Left ventricle myocardium inferior (tissue), 1 donor: ENCODE measurements at regions not wholly inside any gene's neighbourhood (a gene's known extent, or its start where the extent isn't known, plus 50 kb on each side); places are given as distances from the start of the nearest gene placed in this dataset.
A peak's percentile ranks its signal among the peaks of the same experiment; 100 is the strongest.

Source experiments
- DNase-seq: peaks from one replicate; pipeline ENCODE4 v3.0.0-alpha.2; 2020
- H3K27ac ChIP-seq: fragments of 200-600 bp; replicated peaks from 2 replicates; pipeline ENCODE4 v1.8.0; 2021
- H3K27me3 ChIP-seq: fragments of 200-600 bp; 2 replicates; pipeline ENCODE4 v1.8.0; 2021; ENCODE audit warnings: low read depth
- H3K36me3 ChIP-seq: fragments of 200-600 bp; 2 replicates; pipeline ENCODE4 v1.8.0; 2021
- H3K4me1 ChIP-seq: fragments of 200-600 bp; 2 replicates; pipeline ENCODE4 v1.8.0; 2021
- H3K4me3 ChIP-seq: fragments of 200-600 bp; 2 replicates; pipeline ENCODE4 v1.8.0; 2021; ENCODE audit warnings: mild to moderate bottlenecking, moderate library complexity
- H3K9me3 ChIP-seq: fragments of 200-600 bp; replicated peaks from 2 replicates; pipeline ENCODE4 v1.8.0; 2021
- intact Hi-C: fragments of 100-400 bp; cut with micrococcal nuclease; formaldehyde crosslinking; loops from one replicate; pipeline ENCODE4 v1.11.0; 2022
- TF ChIP-seq, protein P1 (sequence below): fragments of 200-600 bp; IDR thresholded peaks from 2 replicates; pipeline ENCODE4 v1.8.0; 2021; ENCODE audit warnings: antibody characterized with exemption, mild to moderate bottlenecking, borderline replicate concordance
- donor health status: DM: no; HTN: yes; CAD: no; lungs with severe emphysema.

DNA sequence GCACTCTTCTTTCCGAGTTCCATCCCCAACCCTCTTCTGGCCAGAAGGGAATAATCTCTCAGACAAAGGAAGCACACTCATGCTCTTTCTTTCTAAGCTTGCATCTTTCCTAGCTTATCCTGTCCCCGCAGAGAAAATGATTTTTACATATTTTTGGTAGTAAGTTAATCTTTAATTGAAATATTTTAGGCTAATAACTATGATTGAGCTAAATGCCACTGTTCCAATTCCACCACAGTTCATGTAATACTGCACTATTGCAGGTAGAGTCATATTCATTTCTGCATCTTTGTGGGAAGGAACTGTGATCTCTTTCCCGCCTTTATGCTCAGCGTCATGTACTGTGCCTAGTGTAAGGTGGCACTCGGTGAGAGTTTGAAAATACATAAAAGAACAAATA is 158.9 kb upstream of the FOXG1 start:
- H3K27me3 ChIP-seq: no peaks in the 10 kb centered on the region
- H3K27ac ChIP-seq: no peak overlapping the region
- intact Hi-C loops: no loop called here
- no peak for DNase-seq
- TF ChIP-seq, protein P1, sequence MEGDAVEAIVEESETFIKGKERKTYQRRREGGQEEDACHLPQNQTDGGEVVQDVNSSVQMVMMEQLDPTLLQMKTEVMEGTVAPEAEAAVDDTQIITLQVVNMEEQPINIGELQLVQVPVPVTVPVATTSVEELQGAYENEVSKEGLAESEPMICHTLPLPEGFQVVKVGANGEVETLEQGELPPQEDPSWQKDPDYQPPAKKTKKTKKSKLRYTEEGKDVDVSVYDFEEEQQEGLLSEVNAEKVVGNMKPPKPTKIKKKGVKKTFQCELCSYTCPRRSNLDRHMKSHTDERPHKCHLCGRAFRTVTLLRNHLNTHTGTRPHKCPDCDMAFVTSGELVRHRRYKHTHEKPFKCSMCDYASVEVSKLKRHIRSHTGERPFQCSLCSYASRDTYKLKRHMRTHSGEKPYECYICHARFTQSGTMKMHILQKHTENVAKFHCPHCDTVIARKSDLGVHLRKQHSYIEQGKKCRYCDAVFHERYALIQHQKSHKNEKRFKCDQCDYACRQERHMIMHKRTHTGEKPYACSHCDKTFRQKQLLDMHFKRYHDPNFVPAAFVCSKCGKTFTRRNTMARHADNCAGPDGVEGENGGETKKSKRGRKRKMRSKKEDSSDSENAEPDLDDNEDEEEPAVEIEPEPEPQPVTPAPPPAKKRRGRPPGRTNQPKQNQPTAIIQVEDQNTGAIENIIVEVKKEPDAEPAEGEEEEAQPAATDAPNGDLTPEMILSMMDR: no peak
- H3K36me3 ChIP-seq: no peaks in the 10 kb centered on the region
- no peak overlapping the region for H3K4me3 ChIP-seq
- H3K9me3 ChIP-seq: no peaks in the 10 kb centered on the region
- no peaks in the 10 kb centered on the region for H3K4me1 ChIP-seq

DNA sequence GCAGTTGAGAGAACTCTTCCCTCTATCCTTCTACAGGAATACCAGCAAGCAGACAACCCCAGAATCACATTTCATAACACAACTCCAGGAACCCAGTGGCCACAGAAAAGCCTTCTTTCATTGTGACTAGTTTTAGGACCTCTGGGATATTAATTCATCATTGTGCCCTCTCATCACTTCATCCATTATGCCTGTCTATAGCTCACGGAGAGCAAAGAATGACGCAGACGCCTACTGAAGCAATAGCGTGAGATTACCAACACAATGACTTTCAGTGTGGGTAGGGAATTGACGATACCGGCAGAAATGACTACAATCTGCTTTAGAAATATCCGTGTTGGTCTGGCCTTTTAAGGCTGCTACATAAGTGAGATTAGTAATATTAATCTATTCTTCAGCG is 158.1 kb upstream of the FOXG1 start:
- Histone ChIP-seq H3K27me3 (no peaks in the 10 kb centered on the region), H3K36me3 (no peaks in the 10 kb centered on the region), H3K4me3 (no peak overlapping the region), H3K9me3 (no peaks in the 10 kb centered on the region), H3K27ac (no peak overlapping the region), H3K4me1 (no peaks in the 10 kb centered on the region)
- DNase-seq: no peak
- TF ChIP-seq, protein P1: no peak
- intact Hi-C loops: no loop called here

DNA sequence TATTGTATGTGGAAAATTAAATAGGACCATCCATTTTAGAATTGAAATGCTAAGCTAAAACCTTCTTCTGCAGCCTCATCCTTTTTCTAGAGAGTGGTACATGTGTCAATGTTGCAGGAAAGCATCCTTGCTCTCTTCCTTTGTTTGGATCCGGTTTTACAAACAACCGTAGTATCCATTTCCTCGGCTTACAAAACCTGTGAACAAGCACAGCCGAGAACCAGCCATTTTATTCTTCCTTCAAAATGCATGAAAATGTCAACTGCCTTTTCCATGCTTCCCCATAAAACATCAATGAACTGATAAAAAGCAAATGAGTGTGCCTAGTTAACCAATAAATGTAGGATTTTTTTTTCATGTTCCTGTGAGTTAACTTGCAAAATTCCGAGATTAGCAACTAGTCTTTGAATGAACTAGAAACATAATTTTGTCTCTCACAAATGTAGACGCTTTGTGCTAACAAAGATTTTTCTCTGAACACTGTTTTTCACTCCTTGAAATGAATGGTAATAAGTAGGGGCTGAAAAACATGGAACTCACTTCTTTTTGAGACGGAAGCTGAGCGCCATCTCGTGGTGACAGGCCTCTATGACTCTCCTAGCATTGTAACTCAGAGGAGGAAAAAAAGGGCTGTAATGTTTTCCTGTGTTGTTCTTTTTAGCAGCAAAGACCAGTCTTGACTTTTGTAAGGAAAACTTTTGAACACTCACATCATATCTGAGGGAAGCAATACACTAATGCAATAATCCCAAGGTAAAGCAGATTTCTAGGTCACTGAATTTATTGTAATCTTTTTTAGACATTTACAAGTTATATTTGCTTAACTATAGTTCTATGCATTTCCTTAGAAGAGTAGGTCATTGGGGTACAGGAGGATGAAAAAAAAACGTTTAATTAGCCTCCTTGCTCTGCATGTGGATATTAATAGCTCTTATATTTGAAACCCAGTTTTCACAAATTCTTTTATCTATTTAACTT is 157.4 kb upstream of the FOXG1 start:
- TF ChIP-seq, protein P1: peak; percentile 53
- H3K4me1 ChIP-seq: no peaks in the 10 kb centered on the region
- H3K36me3 ChIP-seq: no peaks in the 10 kb centered on the region
- no peak for DNase-seq
- H3K9me3 ChIP-seq: no peaks in the 10 kb centered on the region
- no peak overlapping the region for H3K27ac ChIP-seq
- H3K27me3 ChIP-seq: no peaks in the 10 kb centered on the region
- no peak overlapping the region for H3K4me3 ChIP-seq
- intact Hi-C loops: no loop called here

DNA sequence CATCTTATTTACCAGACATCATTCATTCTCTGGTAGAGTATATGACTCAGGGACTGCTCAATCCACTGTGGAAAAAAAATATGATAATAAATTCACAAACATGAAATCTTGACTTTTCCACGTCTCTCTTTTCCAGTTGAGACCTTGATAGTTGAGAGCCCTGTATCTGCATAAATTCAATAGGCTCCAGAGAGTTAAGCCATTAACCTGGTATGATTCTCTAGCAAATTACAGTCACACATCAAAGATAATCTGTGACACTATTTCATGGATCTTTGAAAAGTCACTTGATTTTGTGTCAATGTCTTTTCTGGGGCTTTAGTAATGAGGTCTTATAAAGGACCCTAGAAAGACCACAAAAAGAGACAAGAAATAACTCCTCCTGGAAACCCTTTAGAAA is 154.2 kb upstream of the FOXG1 start:
- Histone ChIP-seq H3K27me3 (no peaks in the 10 kb centered on the region), H3K27ac (no peak overlapping the region), H3K4me1 (no peaks in the 10 kb centered on the region), H3K36me3 (no peaks in the 10 kb centered on the region), H3K4me3 (no peak overlapping the region), H3K9me3 (peaks cover 9% of the 10 kb centered on the region)
- intact Hi-C loops: no loop called here
- no peak for DNase-seq
- TF ChIP-seq, protein P1: no peak

DNA sequence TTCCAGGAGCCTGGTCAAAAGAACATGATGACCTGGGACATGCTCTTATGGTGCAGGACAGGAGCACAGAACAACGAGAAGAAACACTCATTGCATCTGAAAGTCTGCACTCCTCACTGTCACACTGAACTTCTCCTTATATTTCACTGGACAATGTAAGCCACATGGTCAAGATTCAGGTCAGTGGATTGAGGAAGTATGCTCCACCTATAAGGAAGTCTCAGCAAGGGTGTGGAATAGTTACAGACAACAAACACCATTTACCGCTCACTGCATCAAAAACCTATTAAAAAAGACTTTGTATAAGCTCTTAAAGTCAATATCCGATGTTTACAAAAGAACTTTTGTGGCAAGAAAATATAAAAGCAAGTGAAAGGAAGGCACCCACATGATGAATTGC is 153.1 kb upstream of the FOXG1 start:
- TF ChIP-seq, protein P1: no peak
- Histone ChIP-seq H3K9me3 (peaks cover 9% of the 10 kb centered on the region), H3K27me3 (no peaks in the 10 kb centered on the region), H3K36me3 (no peaks in the 10 kb centered on the region), H3K4me3 (no peak overlapping the region), H3K4me1 (no peaks in the 10 kb centered on the region), H3K27ac (no peak overlapping the region)
- no peak for DNase-seq
- intact Hi-C loops: no loop called here
